ENCODE measurements at regions not wholly inside any gene's neighbourhood (a gene's known extent, or its start where the extent isn't known, plus 50 kb on each side); places are given as distances from the start of the nearest gene placed in this dataset.

GRCh38 chr18:41820784-41821183, 134.2 kb upstream of the PIK3C3 start:
- TF ChIP-seq FOXA2 (IDR thresholded peaks at IDR 0.05), result no peak
- no peak for TF ChIP-seq SP1 (IDR thresholded peaks at IDR 0.05)
- TF ChIP-seq ZBTB33 (IDR thresholded peaks at IDR 0.05), result no peak
- H3K36me3 ChIP-seq (ENCODE audit: control insufficient read depth in 4 of 4, insufficient read depth in 3 of 4, low read depth in 1 of 4, low read length in 3 of 4), result no peaks in the 10 kb centered on the region
- H3K9me3 ChIP-seq (ENCODE audit: control insufficient read depth in 4 of 4, low read length in 3 of 4), result no peaks in the 10 kb centered on the region
- no peak overlapping the region for H3K27ac ChIP-seq (ENCODE audit: low read depth in 1 of 2, low read length in 2 of 2)
- no peak overlapping the region for H3K9ac ChIP-seq (ENCODE audit: low read depth in 1 of 2, low read length in 2 of 2)
- no peak overlapping the region for H3K4me3 ChIP-seq (ENCODE audit: low read depth in 1 of 3, low read length in 3 of 3)
- H3K4me1 ChIP-seq (ENCODE audit: control insufficient read depth in 4 of 4, insufficient read depth in 4 of 4, low read length in 3 of 4), result no peaks in the 10 kb centered on the region
- H3K27me3 ChIP-seq (ENCODE audit: control insufficient read depth in 4 of 4, insufficient read depth in 4 of 4, low read length in 3 of 4), result peaks cover 0 to 3% (median 0%) of the 10 kb centered on the region in 4 donors
- no peak for DNase-seq (ENCODE audit: low spot score)
- WGBS, result 84% methylated on average over 3 of the region's 3 CpGs

- no peaks in the 10 kb centered on the region for H3K4me1 ChIP-seq (ENCODE audit: control insufficient read depth in 4 of 4, insufficient read depth in 4 of 4, low read length in 3 of 4)
- TF ChIP-seq NR2F2 (IDR thresholded peaks at IDR 0.05) (no peak), ZBTB33 (IDR thresholded peaks at IDR 0.05) (no peak), MAX (IDR thresholded peaks at IDR 0.05) (no peak), CTCF (IDR thresholded peaks at IDR 0.05; ENCODE audit: low read depth, low read length, missing input control) (no peak), HNF4A (conservative IDR thresholded peaks at IDR 0.05) (no peak), REST (IDR thresholded peaks at IDR 0.05) (no peak), HNF4G (IDR thresholded peaks at IDR 0.05) (no peak), EGR1 (IDR thresholded peaks at IDR 0.05; ENCODE audit: low read depth in 2 of 2) (no peak), JUND (IDR thresholded peaks at IDR 0.05) (no peak), GABPA (IDR thresholded peaks at IDR 0.05 in 1 of 2, conservative IDR thresholded peaks at IDR 0.05 in 1 of 2) (no peak), FOXA1 (IDR thresholded peaks at IDR 0.05) (no peak), FOXA2 (IDR thresholded peaks at IDR 0.05) (no peak), YY1 (IDR thresholded peaks at IDR 0.05) (no peak), ATF3 (IDR thresholded peaks at IDR 0.05) (no peak), RAD21 (IDR thresholded peaks at IDR 0.05) (no peak), TAF1 (conservative IDR thresholded peaks at IDR 0.05) (no peak), RXRA (IDR thresholded peaks at IDR 0.05) (no peak), SP1 (IDR thresholded peaks at IDR 0.05) (no peak)
- no peaks in the 10 kb centered on the region for H3K36me3 ChIP-seq (ENCODE audit: control insufficient read depth in 4 of 4, insufficient read depth in 3 of 4, low read depth in 1 of 4, low read length in 3 of 4)
- no peak for DNase-seq (ENCODE audit: low spot score)
- peaks cover 0 to 3% (median 0%) of the 10 kb centered on the region in 4 donors for H3K27me3 ChIP-seq (ENCODE audit: control insufficient read depth in 4 of 4, insufficient read depth in 4 of 4, low read length in 3 of 4)
- no peak overlapping the region for H3K27ac ChIP-seq (ENCODE audit: low read depth in 1 of 2, low read length in 2 of 2)
- 76% methylated on average over 11 of the region's 11 CpGs for WGBS
- no peaks in the 10 kb centered on the region for H3K9me3 ChIP-seq (ENCODE audit: control insufficient read depth in 4 of 4, low read length in 3 of 4)
- no peak overlapping the region for H3K9ac ChIP-seq (ENCODE audit: low read depth in 1 of 2, low read length in 2 of 2)
- no peak overlapping the region for H3K4me3 ChIP-seq (ENCODE audit: low read depth in 1 of 3, low read length in 3 of 3)
Measured at GRCh38 chr18:41818381-41819355, 136.4 kb upstream of the PIK3C3 start.

All from liver (tissue), 8 donors.